ENCODE measurements at regions not wholly inside any gene's neighbourhood (a gene's known extent, or its start where the extent isn't known, plus 50 kb on each side); places are given as distances from the start of the nearest gene placed in this dataset.

DNA sequence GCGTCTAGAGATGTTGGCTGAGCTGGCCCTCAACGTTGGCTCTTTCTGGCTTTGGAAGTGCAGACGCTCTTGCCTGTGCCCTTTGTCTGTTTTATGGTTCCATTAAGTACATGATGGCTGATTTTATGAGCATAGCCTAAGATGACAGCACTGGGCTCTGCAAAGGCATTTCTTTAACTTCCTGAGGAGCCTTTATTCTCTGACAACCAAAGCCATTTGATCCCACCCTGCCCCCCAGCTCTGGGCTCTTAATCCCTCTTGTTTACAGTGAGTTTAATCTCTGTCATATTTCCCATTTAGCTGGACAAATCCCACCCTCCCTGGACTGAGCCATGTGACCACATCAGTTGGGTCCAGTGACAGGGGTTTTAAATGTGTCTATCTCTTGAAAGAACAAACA lies 195.9 kb downstream of the ACKR3 start:
- no peak for TF ChIP-seq POLR2A (IDR thresholded peaks at IDR 0.05)
- TF ChIP-seq EP300 (IDR thresholded peaks at IDR 0.05) = no peak
- TF ChIP-seq CTCF (IDR thresholded peaks at IDR 0.05) = no peak
